HL-60 (cell line): ENCODE measurements at regions not wholly inside any gene's neighbourhood (a gene's known extent, or its start where the extent isn't known, plus 50 kb on each side); places are given as distances from the start of the nearest gene placed in this dataset.

Experiments
- DNase-seq, 2 experiments: peaks; one replicate each; pipeline ENCODE4 v3.0.0-alpha.2; 2010 to 2020; ENCODE audit warnings: low read depth in 1 of 2, low spot score in 1 of 2
- H3K27ac ChIP-seq: fragments of 250-450 bp; sonication (Bioruptor Pico); replicated peaks from 2 replicates; pipeline ENCODE4 v1.5.1; 2020; ENCODE audit warnings: mild to moderate bottlenecking, moderate library complexity
- H3K27me3 ChIP-seq: fragments of 250-450 bp; sonication (Bioruptor Pico); 2 replicates; pipeline ENCODE4 v1.5.1; 2021; ENCODE audit warnings: mild to moderate bottlenecking, moderate library complexity; ENCODE audit not compliant: insufficient read depth, poor library complexity, severe bottlenecking
- H3K4me3 ChIP-seq: replicated peaks from 2 replicates; pipeline ENCODE4 v1.5.1; 2011; ENCODE audit warnings: mild to moderate bottlenecking, control low read depth, low read length; ENCODE audit not compliant: insufficient read depth
- GABPA ChIP-seq: IDR thresholded peaks from 2 replicates; pipeline ENCODE4 v1.6.1; 2012; ENCODE audit warnings: low read depth
- POLR2AphosphoS5 ChIP-seq: IDR thresholded peaks from 2 replicates; pipeline ENCODE4 v1.6.1; 2012; ENCODE audit warnings: low read depth
- SPI1 ChIP-seq: IDR thresholded peaks from 2 replicates; pipeline ENCODE4 v1.6.1; 2012; ENCODE audit warnings: low read depth, mild to moderate bottlenecking, borderline replicate concordance
- TF ChIP-seq, protein P1 (sequence below): IDR thresholded peaks from 2 replicates; pipeline ENCODE4 v1.6.1; 2012; ENCODE audit warnings: low read depth; ENCODE audit not compliant: insufficient replicate concordance
- TF ChIP-seq, protein P2 (sequence below): IDR thresholded peaks from one replicate; pipeline ENCODE4 v1.5.1; 2011; ENCODE audit warnings: low read length, control low read depth, inconsistent platforms; ENCODE audit not compliant: insufficient read depth

GRCh38 chr13:80239571-80240255 lies 101.2 kb downstream of the SPRY2 start:
- TF ChIP-seq POLR2AphosphoS5 (no peak), SPI1 (peak; percentile 75; the same call in 1 of the 2 replicates)
- DNase-seq, result no peak
- H3K27ac ChIP-seq, result no peak overlapping the region
- no peaks in the 10 kb centered on the region for H3K27me3 ChIP-seq
- no peak overlapping the region for H3K4me3 ChIP-seq

GRCh38 chr13:80239116-80239515 lies 101.8 kb downstream of the SPRY2 start:
- no peak for DNase-seq
- H3K27me3 ChIP-seq, result no peaks in the 10 kb centered on the region
- no peak overlapping the region for H3K27ac ChIP-seq
- H3K4me3 ChIP-seq, result no peak overlapping the region
- TF ChIP-seq GABPA, result no peak
- TF ChIP-seq, protein P1, sequence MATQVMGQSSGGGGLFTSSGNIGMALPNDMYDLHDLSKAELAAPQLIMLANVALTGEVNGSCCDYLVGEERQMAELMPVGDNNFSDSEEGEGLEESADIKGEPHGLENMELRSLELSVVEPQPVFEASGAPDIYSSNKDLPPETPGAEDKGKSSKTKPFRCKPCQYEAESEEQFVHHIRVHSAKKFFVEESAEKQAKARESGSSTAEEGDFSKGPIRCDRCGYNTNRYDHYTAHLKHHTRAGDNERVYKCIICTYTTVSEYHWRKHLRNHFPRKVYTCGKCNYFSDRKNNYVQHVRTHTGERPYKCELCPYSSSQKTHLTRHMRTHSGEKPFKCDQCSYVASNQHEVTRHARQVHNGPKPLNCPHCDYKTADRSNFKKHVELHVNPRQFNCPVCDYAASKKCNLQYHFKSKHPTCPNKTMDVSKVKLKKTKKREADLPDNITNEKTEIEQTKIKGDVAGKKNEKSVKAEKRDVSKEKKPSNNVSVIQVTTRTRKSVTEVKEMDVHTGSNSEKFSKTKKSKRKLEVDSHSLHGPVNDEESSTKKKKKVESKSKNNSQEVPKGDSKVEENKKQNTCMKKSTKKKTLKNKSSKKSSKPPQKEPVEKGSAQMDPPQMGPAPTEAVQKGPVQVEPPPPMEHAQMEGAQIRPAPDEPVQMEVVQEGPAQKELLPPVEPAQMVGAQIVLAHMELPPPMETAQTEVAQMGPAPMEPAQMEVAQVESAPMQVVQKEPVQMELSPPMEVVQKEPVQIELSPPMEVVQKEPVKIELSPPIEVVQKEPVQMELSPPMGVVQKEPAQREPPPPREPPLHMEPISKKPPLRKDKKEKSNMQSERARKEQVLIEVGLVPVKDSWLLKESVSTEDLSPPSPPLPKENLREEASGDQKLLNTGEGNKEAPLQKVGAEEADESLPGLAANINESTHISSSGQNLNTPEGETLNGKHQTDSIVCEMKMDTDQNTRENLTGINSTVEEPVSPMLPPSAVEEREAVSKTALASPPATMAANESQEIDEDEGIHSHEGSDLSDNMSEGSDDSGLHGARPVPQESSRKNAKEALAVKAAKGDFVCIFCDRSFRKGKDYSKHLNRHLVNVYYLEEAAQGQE, result no peak
- TF ChIP-seq SPI1, result no peak
- TF ChIP-seq, protein P2, sequence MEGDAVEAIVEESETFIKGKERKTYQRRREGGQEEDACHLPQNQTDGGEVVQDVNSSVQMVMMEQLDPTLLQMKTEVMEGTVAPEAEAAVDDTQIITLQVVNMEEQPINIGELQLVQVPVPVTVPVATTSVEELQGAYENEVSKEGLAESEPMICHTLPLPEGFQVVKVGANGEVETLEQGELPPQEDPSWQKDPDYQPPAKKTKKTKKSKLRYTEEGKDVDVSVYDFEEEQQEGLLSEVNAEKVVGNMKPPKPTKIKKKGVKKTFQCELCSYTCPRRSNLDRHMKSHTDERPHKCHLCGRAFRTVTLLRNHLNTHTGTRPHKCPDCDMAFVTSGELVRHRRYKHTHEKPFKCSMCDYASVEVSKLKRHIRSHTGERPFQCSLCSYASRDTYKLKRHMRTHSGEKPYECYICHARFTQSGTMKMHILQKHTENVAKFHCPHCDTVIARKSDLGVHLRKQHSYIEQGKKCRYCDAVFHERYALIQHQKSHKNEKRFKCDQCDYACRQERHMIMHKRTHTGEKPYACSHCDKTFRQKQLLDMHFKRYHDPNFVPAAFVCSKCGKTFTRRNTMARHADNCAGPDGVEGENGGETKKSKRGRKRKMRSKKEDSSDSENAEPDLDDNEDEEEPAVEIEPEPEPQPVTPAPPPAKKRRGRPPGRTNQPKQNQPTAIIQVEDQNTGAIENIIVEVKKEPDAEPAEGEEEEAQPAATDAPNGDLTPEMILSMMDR, result no peak
- no peak for TF ChIP-seq POLR2AphosphoS5

GRCh38 chr13:80237646-80238045 lies 103.3 kb downstream of the SPRY2 start:
- no peak for DNase-seq
- Histone ChIP-seq H3K27ac (no peak overlapping the region), H3K27me3 (no peaks in the 10 kb centered on the region), H3K4me3 (no peak overlapping the region)
- TF ChIP-seq POLR2AphosphoS5, result no peak
- TF ChIP-seq, protein P2, result no peak
- TF ChIP-seq, protein P1, result no peak
- no peak for TF ChIP-seq SPI1
- TF ChIP-seq GABPA, result no peak

- no peak for DNase-seq
- Histone ChIP-seq H3K27ac (no peak overlapping the region), H3K4me3 (no peak overlapping the region), H3K27me3 (no peaks in the 10 kb centered on the region)
- TF ChIP-seq, protein P1, result no peak
- no peak for TF ChIP-seq GABPA
- TF ChIP-seq, protein P2, result no peak
- no peak for TF ChIP-seq SPI1
- no peak for TF ChIP-seq POLR2AphosphoS5
These were observed 105.0 kb downstream of the SPRY2 start for GRCh38 chr13:80235967-80236302.
